MM.1S (cell line): ENCODE measurements at regions not wholly inside any gene's neighbourhood (a gene's known extent, or its start where the extent isn't known, plus 50 kb on each side); places are given as distances from the start of the nearest gene placed in this dataset.

Source experiments
- DNase-seq: peaks from one replicate; pipeline ENCODE4 v3.0.0-alpha.2; 2015
- H2AFZ ChIP-seq: fragments of 300-600 bp; sonication (generic); 2 replicates; pipeline ENCODE4 v1.6.0; 2016; ENCODE audit warnings: antibody characterized with exemption, low read length
- H3F3A ChIP-seq: fragments of 300-600 bp; sonication (generic); 2 replicates; pipeline ENCODE4 v1.6.1; 2016; ENCODE audit warnings: mild to moderate bottlenecking, antibody characterized with exemption, low read length, moderate library complexity, mixed read lengths; ENCODE audit not compliant: insufficient read depth
- H3K27ac ChIP-seq: fragments of 300-600 bp; sonication (generic); 2 replicates; pipeline ENCODE4 v1.5.1; 2016; ENCODE audit warnings: mild to moderate bottlenecking, low read length
- H3K27me3 ChIP-seq: fragments of 300-600 bp; sonication (generic); replicated peaks from 2 replicates; pipeline ENCODE4 v1.6.0; 2016; ENCODE audit warnings: low read length; ENCODE audit not compliant: insufficient read depth
- H3K36me3 ChIP-seq: fragments of 300-600 bp; sonication (generic); replicated peaks from 2 replicates; pipeline ENCODE4 v1.6.1; 2016; ENCODE audit warnings: mild to moderate bottlenecking, low read length, mixed read lengths; ENCODE audit not compliant: insufficient read depth
- H3K4me1 ChIP-seq: fragments of 300-600 bp; sonication (generic); 2 replicates; pipeline ENCODE4 v1.6.1; 2016; ENCODE audit warnings: low read length, mixed read lengths
- H3K4me2 ChIP-seq: fragments of 300-600 bp; sonication (generic); 2 replicates; pipeline ENCODE4 v1.6.0; 2016; ENCODE audit warnings: low read depth, low read length
- H3K4me3 ChIP-seq: fragments of 300-600 bp; sonication (generic); 2 replicates; pipeline ENCODE4 v1.5.1; 2016; ENCODE audit warnings: low read length, mixed read lengths
- H3K79me2 ChIP-seq: fragments of 300-600 bp; sonication (generic); 2 replicates; pipeline ENCODE4 v1.6.1; 2016; ENCODE audit warnings: mixed run types, low read length, mixed read lengths
- H3K9ac ChIP-seq: fragments of 300-600 bp; sonication (generic); 2 replicates; pipeline ENCODE4 v1.6.1; 2016; ENCODE audit warnings: low read length, mixed read lengths
- H3K9me2 ChIP-seq: fragments of 300-600 bp; sonication (generic); replicated peaks from 2 replicates; pipeline ENCODE4 v1.6.1; 2016; ENCODE audit warnings: mild to moderate bottlenecking, low read length, mixed read lengths; ENCODE audit not compliant: insufficient read depth
- H3K9me3 ChIP-seq: fragments of 300-600 bp; sonication (generic); replicated peaks from 2 replicates; pipeline ENCODE4 v1.6.1; 2016; ENCODE audit warnings: mild to moderate bottlenecking, low read length, mixed read lengths; ENCODE audit not compliant: insufficient read depth
- H4K20me1 ChIP-seq: fragments of 300-600 bp; sonication (generic); 2 replicates; pipeline ENCODE4 v1.6.1; 2016; ENCODE audit warnings: mild to moderate bottlenecking, low read length, moderate library complexity, mixed read lengths; ENCODE audit not compliant: insufficient read depth
- CTCF ChIP-seq: fragments of 300-600 bp; sonication (generic); IDR thresholded peaks from 2 replicates; pipeline ENCODE4 v1.5.1; 2016; ENCODE audit warnings: antibody characterized with exemption, low read length, mixed read lengths
- EZH2 ChIP-seq: fragments of 300-600 bp; sonication (generic); optimal IDR thresholded peaks from 2 replicates; pipeline ENCODE3; 2017; ENCODE audit warnings: low read depth, mild to moderate bottlenecking, antibody characterized with exemption, low read length, mixed read lengths
- EZH2phosphoT487 ChIP-seq: fragments of 300-600 bp; sonication (generic); IDR thresholded peaks from 2 replicates; pipeline ENCODE4 v1.6.1; 2018; ENCODE audit warnings: antibody characterized with exemption, low read length

GRCh38 chr4:37095925-37096324 is 148.6 kb upstream of the NWD2 start:
- no peak overlapping the region for H3K4me3 ChIP-seq
- H3K27me3 ChIP-seq, result no peaks in the 10 kb centered on the region
- H4K20me1 ChIP-seq, result no peaks in the 10 kb centered on the region
- no peak overlapping the region for H3K27ac ChIP-seq
- H3K4me2 ChIP-seq, result no peak overlapping the region
- TF ChIP-seq CTCF (no peak), EZH2 (no peak), EZH2phosphoT487 (no peak)
- no peak for DNase-seq
- no peaks in the 10 kb centered on the region for H3K36me3 ChIP-seq
- H3K9me2 ChIP-seq, result no peaks in the 10 kb centered on the region
- H3F3A ChIP-seq, result no peaks in the 10 kb centered on the region
- H3K4me1 ChIP-seq, result no peaks in the 10 kb centered on the region
- H3K9ac ChIP-seq, result no peak overlapping the region
- H3K79me2 ChIP-seq, result no peaks in the 10 kb centered on the region
- H2AFZ ChIP-seq, result no peak overlapping the region
- H3K9me3 ChIP-seq, result no peaks in the 10 kb centered on the region

GRCh38 chr4:37101182-37101581 is 143.4 kb upstream of the NWD2 start:
- Histone ChIP-seq H4K20me1 (no peaks in the 10 kb centered on the region), H3K4me3 (no peak overlapping the region), H3K4me1 (no peaks in the 10 kb centered on the region), H3K9me2 (no peaks in the 10 kb centered on the region), H3K79me2 (no peaks in the 10 kb centered on the region), H3K27me3 (no peaks in the 10 kb centered on the region), H3K4me2 (no peak overlapping the region), H2AFZ (no peak overlapping the region), H3K9ac (no peak overlapping the region), H3K9me3 (no peaks in the 10 kb centered on the region), H3K27ac (no peak overlapping the region), H3K36me3 (no peaks in the 10 kb centered on the region), H3F3A (no peaks in the 10 kb centered on the region)
- DNase-seq, result no peak
- no peak for TF ChIP-seq EZH2phosphoT487
- no peak for TF ChIP-seq CTCF
- no peak for TF ChIP-seq EZH2

- Histone ChIP-seq H3K4me1 (no peaks in the 10 kb centered on the region), H3K79me2 (no peaks in the 10 kb centered on the region), H3K9me3 (no peaks in the 10 kb centered on the region), H3K9ac (no peak overlapping the region), H3F3A (no peaks in the 10 kb centered on the region), H3K27ac (no peak overlapping the region), H3K4me2 (no peak overlapping the region), H4K20me1 (no peaks in the 10 kb centered on the region), H3K9me2 (no peaks in the 10 kb centered on the region), H3K36me3 (no peaks in the 10 kb centered on the region), H3K27me3 (no peaks in the 10 kb centered on the region), H2AFZ (no peak overlapping the region), H3K4me3 (no peak overlapping the region)
- DNase-seq, result no peak
- TF ChIP-seq EZH2phosphoT487, result no peak
- no peak for TF ChIP-seq CTCF
- no peak for TF ChIP-seq EZH2
Measured at GRCh38 chr4:37101686-37102085, 142.9 kb upstream of the NWD2 start.
